HEK293 (cell line): ENCODE measurements at regions not wholly inside any gene's neighbourhood (a gene's known extent, or its start where the extent isn't known, plus 50 kb on each side); places are given as distances from the start of the nearest gene placed in this dataset.

Experiments
- CTCF ChIA-PET: fragments of 350-600 bp; formaldehyde crosslinking; extraction: SDS; loops from one replicate; lab custom pipeline; 2021; ENCODE audit warnings: antibody characterized with exemption; lab: Yijun Ruan, JAX
- POLR2A ChIA-PET: fragments of 300-600 bp; formaldehyde crosslinking; extraction: SDS; loops from one replicate; lab custom pipeline; 2020; ENCODE audit warnings: antibody characterized with exemption, inconsistent platforms; lab: Yijun Ruan, JAX
- H3K27ac ChIP-seq: fragments of 200-500 bp; sonication (Bioruptor generic); 2 replicates; pipeline ENCODE4 v1.5.1; 2014; ENCODE audit warnings: low read depth, low read length, control low read depth, inconsistent platforms; ENCODE audit errors: extremely low read depth
- H3K36me3 ChIP-seq, 2 experiments: fragments of 200-500 bp in 1 of 2; sonication (Bioruptor generic) in 1 of 2; 1 replicate in 1 of 2; 2 replicates in 1 of 2; pipeline ENCODE4 v1.5.1; 2014 to 2017; ENCODE audit warnings: inconsistent platforms in 2 of 2, low read length in 2 of 2; ENCODE audit not compliant: control insufficient read depth in 2 of 2, insufficient read depth in 1 of 2
- H3K4me1 ChIP-seq: fragments of 200-500 bp; sonication (Bioruptor generic); 2 replicates; pipeline ENCODE4 v1.5.1; 2014; ENCODE audit warnings: mild to moderate bottlenecking, low read length, inconsistent platforms; ENCODE audit not compliant: control insufficient read depth, insufficient read depth
- H3K4me3 ChIP-seq: 2 replicates; pipeline ENCODE4 v1.5.1; 2011; ENCODE audit warnings: low read depth, mild to moderate bottlenecking, control low read depth, low read length, moderate library complexity
- H3K9me3 ChIP-seq: fragments of 200-500 bp; sonication (Bioruptor generic); 2 replicates; pipeline ENCODE4 v1.5.1; 2014; ENCODE audit warnings: low read depth, low read length, inconsistent platforms; ENCODE audit not compliant: control insufficient read depth, insufficient read depth
- FEZF1 ChIP-seq: fragments of 450-650 bp; formaldehyde crosslinking; IDR thresholded peaks from 2 replicates; pipeline ENCODE4 v1.5.1; 2016; ENCODE audit warnings: missing biosample characterization, missing genetic modification characterization
- GLI4 ChIP-seq: fragments of 450-650 bp; formaldehyde crosslinking; IDR thresholded peaks from 2 replicates; pipeline ENCODE4 v1.5.1; 2016; ENCODE audit warnings: missing biosample characterization, missing genetic modification characterization
- KLF17 ChIP-seq: fragments of 450-650 bp; formaldehyde crosslinking; IDR thresholded peaks from 2 replicates; pipeline ENCODE4 v1.5.1; 2016; ENCODE audit warnings: missing biosample characterization, missing genetic modification characterization
- ZBTB1 ChIP-seq: fragments of 450-650 bp; formaldehyde crosslinking; IDR thresholded peaks from 2 replicates; pipeline ENCODE4 v1.5.1; 2016; ENCODE audit warnings: missing biosample characterization, missing genetic modification characterization
- ZBTB17 ChIP-seq: fragments of 450-650 bp; formaldehyde crosslinking; IDR thresholded peaks from 2 replicates; pipeline ENCODE4 v1.5.1; 2016; ENCODE audit warnings: missing biosample characterization, missing genetic modification characterization
- ZBTB20 ChIP-seq: fragments of 450-650 bp; formaldehyde crosslinking; IDR thresholded peaks from 2 replicates; pipeline ENCODE4 v1.5.1; 2016; ENCODE audit warnings: missing biosample characterization, missing genetic modification characterization
- ZBTB26 ChIP-seq: fragments of 450-650 bp; formaldehyde crosslinking; optimal IDR thresholded peaks from 2 replicates; pipeline ENCODE3; 2016; ENCODE audit warnings: missing biosample characterization, mild to moderate bottlenecking, missing genetic modification characterization
- ZBTB6 ChIP-seq: fragments of 450-650 bp; formaldehyde crosslinking; IDR thresholded peaks from 2 replicates; pipeline ENCODE4 v1.5.1; 2017; ENCODE audit warnings: missing biosample characterization, missing genetic modification characterization
- ZBTB7A ChIP-seq: fragments of 450-650 bp; formaldehyde crosslinking; IDR thresholded peaks from 2 replicates; pipeline ENCODE4 v1.5.1; 2016; ENCODE audit warnings: low read depth, missing biosample characterization, missing genetic modification characterization
- ZNF146 ChIP-seq: fragments of 450-650 bp; formaldehyde crosslinking; IDR thresholded peaks from 2 replicates; pipeline ENCODE4 v1.5.1; 2016; ENCODE audit warnings: missing biosample characterization, missing genetic modification characterization
- ZNF324 ChIP-seq: fragments of 450-650 bp; formaldehyde crosslinking; IDR thresholded peaks from 2 replicates; pipeline ENCODE4 v1.5.1; 2016; ENCODE audit warnings: missing biosample characterization, missing genetic modification characterization
- ZNF48 ChIP-seq: fragments of 450-650 bp; formaldehyde crosslinking; IDR thresholded peaks from 2 replicates; pipeline ENCODE4 v1.5.1; 2016; ENCODE audit warnings: missing biosample characterization, missing genetic modification characterization
- ZNF501 ChIP-seq: fragments of 450-650 bp; formaldehyde crosslinking; IDR thresholded peaks from 2 replicates; pipeline ENCODE4 v1.5.1; 2016; ENCODE audit warnings: missing biosample characterization, missing genetic modification characterization
- ZNF510 ChIP-seq: fragments of 450-650 bp; formaldehyde crosslinking; IDR thresholded peaks from 2 replicates; pipeline ENCODE4 v1.5.1; 2018; ENCODE audit warnings: mild to moderate bottlenecking, missing genetic modification characterization, missing biosample characterization; ENCODE audit not compliant: insufficient replicate concordance
- ZNF514 ChIP-seq: fragments of 450-650 bp; formaldehyde crosslinking; IDR thresholded peaks from 2 replicates; pipeline ENCODE4 v1.5.1; 2016; ENCODE audit warnings: missing biosample characterization, missing genetic modification characterization
- ZNF521 ChIP-seq: fragments of 450-650 bp; formaldehyde crosslinking; IDR thresholded peaks from 2 replicates; pipeline ENCODE4 v1.5.1; 2017; ENCODE audit warnings: missing biosample characterization, mild to moderate bottlenecking, missing genetic modification characterization
- ZNF529 ChIP-seq: fragments of 450-650 bp; formaldehyde crosslinking; IDR thresholded peaks from 2 replicates; pipeline ENCODE4 v1.5.1; 2017; ENCODE audit warnings: missing genetic modification characterization, missing biosample characterization; ENCODE audit not compliant: insufficient replicate concordance
- ZNF544 ChIP-seq: fragments of 450-650 bp; formaldehyde crosslinking; IDR thresholded peaks from 2 replicates; pipeline ENCODE4 v1.5.0; 2017; ENCODE audit warnings: missing biosample characterization, missing genetic modification characterization
- ZNF596 ChIP-seq: fragments of 450-650 bp; IDR thresholded peaks from 2 replicates; pipeline ENCODE4 v1.5.0; 2018; ENCODE audit warnings: missing biosample characterization, mild to moderate bottlenecking, missing genetic modification characterization, moderate library complexity
- ZNF624 ChIP-seq: fragments of 450-650 bp; formaldehyde crosslinking; IDR thresholded peaks from 2 replicates; pipeline ENCODE4 v1.5.1; 2017; ENCODE audit warnings: missing biosample characterization, missing genetic modification characterization
- ZNF629 ChIP-seq: fragments of 450-650 bp; formaldehyde crosslinking; IDR thresholded peaks from 2 replicates; pipeline ENCODE4 v1.5.1; 2017; ENCODE audit warnings: missing biosample characterization, missing genetic modification characterization
- ZNF768 ChIP-seq: fragments of 450-650 bp; formaldehyde crosslinking; IDR thresholded peaks from 2 replicates; pipeline ENCODE4 v1.5.1; 2018; ENCODE audit warnings: missing biosample characterization, mild to moderate bottlenecking, missing genetic modification characterization
- ZNF776 ChIP-seq: fragments of 450-650 bp; formaldehyde crosslinking; IDR thresholded peaks from 2 replicates; pipeline ENCODE4 v1.5.0; 2017; ENCODE audit warnings: missing biosample characterization, missing genetic modification characterization, borderline replicate concordance
- ZNF843 ChIP-seq: fragments of 450-650 bp; formaldehyde crosslinking; IDR thresholded peaks from 2 replicates; pipeline ENCODE4 v1.5.1; 2016; ENCODE audit warnings: missing biosample characterization, missing genetic modification characterization
- ZSCAN18 ChIP-seq: fragments of 450-650 bp; formaldehyde crosslinking; IDR thresholded peaks from 2 replicates; pipeline ENCODE4 v1.5.1; 2016; ENCODE audit warnings: missing biosample characterization, missing genetic modification characterization

GRCh38 chr7:71015252-71015900, 116.6 kb upstream of the GALNT17 start:
- Histone ChIP-seq H3K9me3 (no peaks in the 10 kb centered on the region), H3K4me1 (no peaks in the 10 kb centered on the region), H3K36me3 (no peaks in the 10 kb centered on the region), H3K4me3 (no peak overlapping the region), H3K27ac (no peak overlapping the region)
- TF ChIP-seq ZBTB7A (tag by site-specific recombination): no peak
- no peak for TF ChIP-seq ZNF768 (tag by site-specific recombination)
- no peak for TF ChIP-seq ZNF324
- no peak for TF ChIP-seq ZBTB20 (tag by site-specific recombination)
- no peak for TF ChIP-seq ZNF629
- no peak for TF ChIP-seq ZNF596 (tag by site-specific recombination)
- TF ChIP-seq ZNF514 (tag by site-specific recombination): no peak
- TF ChIP-seq ZSCAN18 (tag by site-specific recombination): no peak
- TF ChIP-seq GLI4 (tag by site-specific recombination): no peak
- no peak for TF ChIP-seq ZNF146 (tag by site-specific recombination)
- no peak for TF ChIP-seq ZNF776 (tag by site-specific recombination)
- no peak for TF ChIP-seq ZBTB26 (tag by site-specific recombination)
- no peak for TF ChIP-seq ZNF544 (tag by site-specific recombination)
- CTCF ChIA-PET: no interaction called here
- POLR2A ChIA-PET: no interaction called here

GRCh38 chr7:71016401-71016800, 115.5 kb upstream of the GALNT17 start:
- TF ChIP-seq ZNF48 (no peak), ZNF510 (tag by site-specific recombination) (no peak), ZNF501 (tag by site-specific recombination) (no peak), ZNF521 (tag by site-specific recombination) (no peak), ZBTB1 (tag by site-specific recombination) (no peak), KLF17 (no peak), ZNF529 (no peak), ZNF776 (tag by site-specific recombination) (no peak), ZNF624 (tag by site-specific recombination) (no peak), ZNF843 (no peak), ZBTB17 (no peak), ZNF514 (tag by site-specific recombination) (no peak), FEZF1 (tag by site-specific recombination) (no peak), ZBTB6 (tag by site-specific recombination) (no peak)
- TF ChIP-seq, all 188 proteins: peak for 0
- POLR2A ChIA-PET: no interaction called here
- no peak overlapping the region for H3K27ac ChIP-seq
- CTCF ChIA-PET: no interaction called here
- H3K9me3 ChIP-seq: no peaks in the 10 kb centered on the region
- no peaks in the 10 kb centered on the region for H3K4me1 ChIP-seq
- H3K4me3 ChIP-seq: no peak overlapping the region
- H3K36me3 ChIP-seq: no peaks in the 10 kb centered on the region
